Ishikawa (cell line): ENCODE measurements at regions not wholly inside any gene's neighbourhood (a gene's known extent, or its start where the extent isn't known, plus 50 kb on each side); places are given as distances from the start of the nearest gene placed in this dataset.

Experiments used
- EP300 ChIP-seq: IDR thresholded peaks from 2 replicates; pipeline ENCODE4 v1.6.1; 2012; ENCODE audit warnings: borderline replicate concordance
- TCF12 ChIP-seq: IDR thresholded peaks from 2 replicates; pipeline ENCODE4 v1.6.1; 2012; ENCODE audit warnings: low read depth
- YY1 ChIP-seq: IDR thresholded peaks from 2 replicates; pipeline ENCODE4 v1.6.1; 2012; ENCODE audit warnings: low read depth

- TF ChIP-seq YY1 = no peak
- TF ChIP-seq EP300 = no peak
- TF ChIP-seq TCF12 = no peak
Measured at GRCh38 chr2:57444752-57445430, 601.7 kb upstream of the VRK2 start.
